Frontal cortex (tissue), 3 donors: ENCODE measurements at regions not wholly inside any gene's neighbourhood (a gene's known extent, or its start where the extent isn't known, plus 50 kb on each side); places are given as distances from the start of the nearest gene placed in this dataset.

ENCODE experiments used
- DNase-seq, 2 donors: peaks; one replicate each; pipeline ENCODE4 v3.0.0; 2012; ENCODE audit warnings: low spot score in 2 of 2
- FAIRE-seq: peaks from 2 replicates; lab custom pipeline; 2012; peaks lifted over from hg19 to GRCh38; lab: Jason Lieb, UNC
- donor health status: control.
- donor health status: control.
- donor health status: control.

DNA sequence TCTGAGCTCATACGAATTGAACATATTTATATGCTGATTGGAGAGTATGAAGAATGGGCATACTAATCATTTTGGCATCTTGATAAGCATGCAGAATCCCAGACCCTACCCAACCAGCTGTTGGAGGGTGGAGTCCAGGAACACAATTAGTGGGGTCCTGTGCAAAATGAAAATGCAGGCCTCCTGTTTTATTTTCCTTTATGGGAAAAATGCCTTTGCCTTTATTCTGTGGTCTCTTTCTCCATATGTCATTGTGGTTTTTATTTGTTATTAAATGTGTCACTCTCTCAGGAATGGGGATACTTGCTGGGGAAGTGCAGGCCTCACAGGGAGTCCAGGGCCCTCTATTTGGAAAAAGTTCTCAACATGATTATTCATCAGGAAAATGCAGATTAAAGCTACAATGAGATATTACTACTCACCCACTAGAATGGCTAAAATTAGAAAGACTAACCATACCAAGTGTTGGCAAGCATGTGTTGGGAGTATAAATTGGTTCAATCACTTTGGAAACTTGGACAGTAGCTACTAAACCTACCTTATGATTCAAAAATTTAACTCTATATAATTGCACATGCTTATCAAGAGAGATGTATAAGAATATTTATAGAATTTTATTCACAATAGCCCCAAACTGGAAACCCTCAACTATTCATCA, 185.1 kb upstream of the FOXN2 start:
- DNase-seq (no peak), FAIRE-seq (no peak)

DNA sequence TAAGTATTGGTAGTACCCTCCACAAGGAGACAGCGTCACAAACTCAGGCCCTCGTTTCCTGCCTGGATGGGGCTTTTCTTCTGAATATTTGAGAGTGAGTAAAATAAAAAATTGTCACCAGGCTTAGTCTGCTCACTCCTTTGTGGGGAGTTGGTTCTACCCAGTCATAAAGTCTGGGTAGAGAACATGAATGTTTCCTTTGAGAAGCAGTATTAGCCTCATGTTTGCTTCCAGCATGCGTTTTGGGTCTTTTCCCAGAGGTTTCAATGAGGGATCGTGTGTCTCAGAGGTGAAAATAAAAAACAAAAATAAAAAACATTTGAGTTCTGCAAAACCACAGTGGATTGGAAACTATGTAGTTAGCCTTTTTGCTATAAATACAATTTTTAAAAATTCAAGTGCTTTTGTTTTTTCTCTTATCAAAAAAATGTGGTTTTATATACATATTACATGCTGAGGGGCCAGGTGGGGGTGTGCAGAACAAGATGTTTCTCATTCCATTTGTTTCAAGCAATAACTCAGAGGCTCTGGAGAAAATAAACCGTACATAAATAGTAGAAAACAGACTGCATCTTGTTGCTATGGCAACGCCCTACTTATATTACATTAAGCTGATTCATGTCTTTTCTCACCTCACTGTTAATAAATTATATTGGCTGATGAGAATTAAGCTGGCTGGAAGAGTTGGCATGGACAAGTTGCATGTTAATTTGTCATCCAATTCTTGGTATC, 182.8 kb upstream of the FOXN2 start:
- FAIRE-seq (no peak), DNase-seq (no peak)

DNA sequence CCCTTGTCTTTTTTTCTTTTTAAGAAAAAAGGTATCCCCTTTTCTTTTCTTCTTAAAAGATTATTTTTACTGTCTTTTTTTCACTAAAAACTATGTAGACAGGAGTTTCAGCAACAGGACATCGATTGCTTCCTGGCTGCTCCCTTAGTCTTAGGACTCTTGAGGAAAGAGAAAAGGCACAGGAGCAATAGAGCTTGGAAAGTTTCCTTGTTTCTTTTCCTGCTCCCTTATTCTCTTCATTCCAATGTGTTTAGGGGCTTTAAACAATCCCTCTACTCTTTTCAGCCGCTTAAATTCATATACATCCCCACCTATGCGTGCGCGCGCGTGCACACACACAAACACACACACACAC, 182.2 kb upstream of the FOXN2 start:
- FAIRE-seq (no peak), DNase-seq (no peak)

DNA sequence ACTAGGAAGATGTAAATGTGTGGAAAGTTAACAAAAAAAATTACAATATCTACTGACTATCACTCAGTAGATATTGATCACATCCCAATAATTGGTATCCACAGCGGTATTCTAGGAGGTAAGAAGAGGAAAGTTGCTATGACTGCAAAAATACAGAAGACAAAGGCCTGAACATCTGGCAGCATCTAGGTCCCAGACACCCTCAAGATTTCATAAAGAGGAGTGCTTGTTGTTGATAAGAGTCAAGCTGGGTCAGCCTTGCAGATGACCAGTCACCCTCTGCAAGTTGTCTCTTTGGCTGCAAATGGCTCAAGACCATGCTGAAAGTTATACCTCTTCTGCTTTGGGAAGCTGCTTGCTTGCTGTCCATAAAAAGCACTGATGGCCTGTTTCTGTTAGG, 179.8 kb upstream of the FOXN2 start:
- no peak for FAIRE-seq
- DNase-seq = no peak

DNA sequence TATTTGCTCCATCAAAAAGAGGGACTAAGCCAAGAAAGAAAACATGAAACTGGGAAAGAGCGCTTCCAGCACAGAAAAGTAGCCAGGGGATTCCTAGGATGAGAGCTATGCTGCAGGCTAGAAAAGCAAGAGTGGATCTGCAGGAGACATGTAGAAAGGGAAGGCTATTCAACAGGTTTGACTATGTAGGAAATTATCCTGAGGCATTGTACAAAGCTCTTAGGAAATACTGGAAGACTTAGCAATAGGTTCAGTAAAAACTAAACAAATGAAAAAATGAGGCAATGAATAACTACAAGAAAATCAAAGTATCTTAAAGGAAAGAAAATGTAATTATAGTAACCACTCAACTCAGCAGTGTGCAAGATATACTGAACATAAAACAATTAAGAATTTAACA, 178.7 kb upstream of the FOXN2 start:
- FAIRE-seq (no peak), DNase-seq (no peak)

DNA sequence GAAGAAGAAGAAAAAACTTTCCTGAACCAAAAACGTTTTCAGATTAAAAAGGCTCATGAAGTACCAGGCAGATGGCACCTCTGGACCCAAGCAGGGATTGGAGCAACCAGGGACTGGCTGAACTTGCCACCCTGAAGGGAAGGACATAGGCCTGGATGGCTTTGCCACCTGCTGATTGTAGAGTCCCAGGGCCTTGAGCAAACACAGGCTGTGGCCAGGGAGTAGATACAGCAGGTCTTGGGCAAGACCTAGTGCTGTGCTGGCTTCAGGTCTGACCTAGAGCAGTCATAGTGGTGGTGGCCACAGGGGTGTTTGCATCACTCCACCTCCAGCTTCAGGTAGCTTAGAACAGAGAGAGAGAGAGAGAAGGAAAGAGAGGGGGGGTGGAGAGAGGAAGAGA, 176.7 kb upstream of the FOXN2 start:
- DNase-seq = no peak
- no peak for FAIRE-seq

DNA sequence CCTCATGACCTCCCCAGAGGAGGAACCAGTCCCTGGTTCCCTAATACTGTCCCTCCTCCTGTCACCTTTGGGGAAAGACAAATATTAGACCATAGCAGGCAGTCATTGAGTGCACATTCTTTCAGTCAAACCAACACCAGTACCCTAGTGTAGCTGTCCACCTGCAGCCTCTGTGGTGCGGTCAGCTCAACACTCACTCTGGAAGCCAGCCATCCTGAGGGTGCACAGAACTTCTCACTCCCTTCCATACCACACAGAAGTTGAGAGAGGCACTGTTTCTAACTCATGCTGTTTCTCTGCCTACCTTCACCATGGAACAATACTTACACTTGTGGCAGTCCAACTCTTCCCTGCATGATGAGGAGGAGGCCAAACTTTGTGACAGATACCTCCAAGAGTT, 175.6 kb upstream of the FOXN2 start:
- DNase-seq (no peak), FAIRE-seq (no peak)

DNA sequence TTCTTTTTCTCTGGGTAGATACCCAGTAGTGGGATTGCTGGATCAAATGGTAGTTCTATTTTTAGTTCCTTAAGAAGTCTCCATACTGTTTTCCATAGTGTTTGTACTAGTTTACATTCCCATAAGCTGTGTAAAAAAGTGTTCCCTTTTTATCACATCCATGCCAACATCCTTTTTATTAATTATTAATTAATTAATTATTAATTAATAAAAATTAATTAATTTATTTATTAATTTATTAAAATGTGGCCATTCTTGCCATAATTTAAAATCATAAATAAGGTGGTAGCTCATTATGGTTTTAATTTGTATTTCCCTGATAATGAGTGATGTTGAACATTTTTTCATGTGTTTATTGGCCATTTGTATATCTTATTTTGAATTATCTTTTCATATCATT, 173.9 kb upstream of the FOXN2 start:
- FAIRE-seq (no peak), DNase-seq (no peak)

DNA sequence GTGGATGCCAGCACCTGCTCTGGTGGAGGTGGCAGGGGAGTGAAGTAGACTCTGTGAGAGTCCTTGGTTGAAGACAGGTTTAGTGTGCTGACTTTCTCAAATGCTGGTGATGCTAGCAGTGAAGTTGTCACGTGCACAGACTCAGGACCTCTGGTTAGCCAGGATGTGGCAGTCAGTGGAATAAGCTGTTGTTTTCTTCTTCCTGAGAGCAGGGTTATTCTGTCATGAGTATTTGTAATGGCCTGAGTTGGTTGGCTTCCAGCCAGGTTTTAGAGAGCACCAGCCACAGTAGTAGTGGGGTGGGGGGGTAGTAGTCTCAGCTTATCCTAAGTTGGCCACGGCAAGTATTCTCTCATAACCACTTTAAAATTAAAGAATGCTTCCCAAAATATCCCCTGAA, 169.7 kb upstream of the FOXN2 start:
- FAIRE-seq (no peak), DNase-seq (no peak)

DNA sequence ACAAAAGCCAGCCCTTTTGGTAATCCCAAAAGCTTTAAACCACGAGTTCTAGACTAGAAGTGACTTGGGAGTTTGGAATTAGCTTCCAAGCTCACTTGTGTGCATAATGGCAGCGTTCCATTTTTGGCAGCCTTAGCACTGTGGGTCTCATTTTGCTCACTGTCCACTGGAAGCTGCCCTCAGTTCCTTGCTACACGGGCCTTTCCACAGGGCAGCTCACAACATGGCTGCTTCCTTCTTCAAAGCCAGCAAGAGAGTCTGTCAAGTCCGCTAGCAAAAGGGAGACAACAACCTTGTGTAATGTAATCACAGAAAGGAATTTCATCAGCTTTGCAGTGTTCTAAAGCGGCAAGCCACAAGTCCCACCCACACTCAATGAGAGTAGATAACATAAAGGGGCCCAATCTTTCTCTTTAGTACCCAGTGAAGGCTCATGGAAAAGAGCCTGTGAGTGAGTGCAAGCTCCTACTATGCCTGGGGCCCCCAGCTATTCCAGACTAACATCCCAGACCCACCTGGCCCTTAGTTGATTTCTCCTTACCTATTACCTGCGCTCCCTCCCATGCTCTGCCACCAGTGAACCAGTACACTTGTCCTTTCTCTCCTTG, 168.5 kb upstream of the FOXN2 start:
- FAIRE-seq = no peak
- no peak for DNase-seq

DNA sequence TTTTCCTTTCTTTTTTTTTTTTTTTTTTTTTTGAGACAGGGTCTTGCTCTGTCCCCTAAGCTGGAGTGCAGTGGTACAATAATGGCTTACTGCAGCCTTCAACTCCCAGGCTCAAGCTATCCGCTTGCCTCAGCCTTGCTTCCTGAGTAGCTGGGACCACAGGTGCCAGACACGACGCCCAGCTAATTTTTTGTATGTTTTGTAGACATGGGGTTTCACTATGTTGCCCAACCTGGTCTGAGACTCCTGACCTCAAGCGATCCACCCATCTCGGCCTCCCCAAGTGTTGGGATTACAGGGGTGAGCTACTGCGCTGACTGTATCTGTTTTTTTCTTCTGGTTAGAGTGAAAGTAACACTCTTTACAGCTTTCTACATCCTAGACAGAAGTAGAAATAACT, 167.9 kb upstream of the FOXN2 start:
- no peak for DNase-seq
- no peak for FAIRE-seq

DNA sequence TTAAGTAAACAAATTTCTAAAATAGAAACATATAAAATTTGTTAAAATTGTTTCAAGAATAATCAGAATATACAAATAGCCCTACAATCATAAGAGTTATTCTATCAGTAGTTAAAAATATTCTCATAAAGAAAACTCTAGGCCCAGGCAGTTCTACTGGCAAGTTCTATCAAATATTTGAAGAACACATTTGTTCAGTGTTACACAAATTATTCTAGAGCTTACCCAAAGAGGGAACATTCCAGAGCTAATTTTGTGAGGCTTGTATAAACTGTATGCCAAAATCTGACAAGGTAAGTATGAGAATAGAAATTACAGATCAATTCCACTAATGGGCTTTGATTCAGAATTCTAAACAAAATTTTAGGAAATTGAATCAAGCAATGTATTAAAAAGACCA, 166.8 kb upstream of the FOXN2 start:
- FAIRE-seq (no peak), DNase-seq (no peak)

DNA sequence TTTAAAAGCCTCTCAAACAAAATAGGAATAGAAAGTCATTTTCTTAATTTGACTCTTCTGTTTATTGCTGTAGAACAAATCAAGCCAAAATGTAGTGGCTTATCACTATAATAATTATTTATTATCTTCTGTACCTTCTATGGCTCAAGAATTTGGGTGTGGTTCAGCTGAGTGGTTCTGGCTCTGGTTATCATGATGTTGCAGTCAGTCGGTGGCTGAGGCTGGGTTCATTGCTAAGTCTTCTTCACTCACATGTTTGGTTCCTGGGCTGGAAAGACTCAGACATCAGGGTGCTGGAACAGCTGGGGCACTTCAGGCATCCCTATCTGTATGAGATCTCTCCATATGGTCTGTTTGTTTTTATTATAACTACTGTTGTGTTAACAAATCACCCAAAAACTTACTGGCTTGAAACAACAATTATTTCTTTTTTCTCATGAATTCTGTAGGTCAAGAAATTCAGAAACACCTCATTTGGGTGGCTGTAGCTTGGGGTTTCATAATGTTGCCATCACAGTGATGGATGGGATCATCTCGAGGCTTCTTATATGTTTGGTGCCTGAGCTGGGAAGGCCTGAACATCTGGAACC, 165.5 kb upstream of the FOXN2 start:
- DNase-seq = no peak
- no peak for FAIRE-seq

DNA sequence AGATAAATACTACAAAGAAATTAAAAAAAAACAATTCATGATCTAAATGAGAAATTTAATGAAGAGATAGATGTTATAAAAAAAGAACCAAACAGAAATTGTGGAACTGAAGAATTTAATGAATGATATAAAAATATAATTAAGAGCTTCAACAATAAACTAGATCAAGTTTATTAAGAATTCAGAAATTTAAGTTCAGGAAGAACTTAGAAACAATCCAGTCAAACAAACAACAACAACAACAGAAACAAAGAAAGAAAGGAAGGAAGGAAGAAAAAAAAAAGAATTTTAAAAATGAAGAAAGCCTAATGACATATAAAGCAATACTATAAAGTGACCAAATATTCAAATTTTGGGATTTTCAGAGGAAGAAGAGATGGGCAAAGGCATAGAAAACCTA, 157.3 kb upstream of the FOXN2 start:
- peak; percentile 55 for FAIRE-seq
- DNase-seq = no peak

DNA sequence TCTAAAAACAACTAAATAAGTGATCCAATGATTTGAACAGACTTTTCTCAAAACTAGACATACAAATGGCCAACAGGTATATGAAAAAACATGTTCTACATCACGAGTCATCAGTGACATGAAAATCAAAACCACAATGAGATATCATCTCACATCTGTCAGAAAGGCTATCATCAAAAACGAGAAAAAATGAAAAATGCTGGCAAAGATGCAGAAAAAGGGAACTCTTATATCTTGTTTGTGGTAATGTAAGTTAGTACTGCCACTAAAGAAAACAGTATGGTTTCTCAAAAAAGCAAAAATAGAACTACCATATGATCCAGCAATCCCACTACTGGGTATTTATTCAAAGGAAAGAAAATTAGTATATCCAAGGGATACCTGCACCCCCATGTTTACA, 152.9 kb upstream of the FOXN2 start:
- DNase-seq = no peak
- no peak for FAIRE-seq

DNA sequence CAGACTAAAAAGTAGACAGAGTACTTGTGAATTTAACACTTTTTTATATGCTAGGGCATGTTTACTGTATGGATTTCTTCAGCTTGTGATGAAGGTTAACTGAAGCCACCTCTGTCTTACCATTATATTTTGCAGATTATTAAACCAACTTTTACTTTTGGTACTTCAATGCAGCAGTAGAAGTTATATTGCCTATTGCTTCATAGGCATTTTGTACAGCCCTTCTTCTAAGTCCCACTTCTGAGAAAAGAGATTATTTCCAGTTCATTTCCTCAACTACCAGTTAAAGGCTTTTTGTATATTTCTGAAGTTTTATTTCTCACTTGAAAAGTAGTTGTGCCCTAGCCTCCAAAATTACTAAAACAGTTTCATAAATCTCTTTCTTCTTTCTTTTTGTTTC, 151.7 kb upstream of the FOXN2 start:
- DNase-seq (no peak), FAIRE-seq (no peak)

DNA sequence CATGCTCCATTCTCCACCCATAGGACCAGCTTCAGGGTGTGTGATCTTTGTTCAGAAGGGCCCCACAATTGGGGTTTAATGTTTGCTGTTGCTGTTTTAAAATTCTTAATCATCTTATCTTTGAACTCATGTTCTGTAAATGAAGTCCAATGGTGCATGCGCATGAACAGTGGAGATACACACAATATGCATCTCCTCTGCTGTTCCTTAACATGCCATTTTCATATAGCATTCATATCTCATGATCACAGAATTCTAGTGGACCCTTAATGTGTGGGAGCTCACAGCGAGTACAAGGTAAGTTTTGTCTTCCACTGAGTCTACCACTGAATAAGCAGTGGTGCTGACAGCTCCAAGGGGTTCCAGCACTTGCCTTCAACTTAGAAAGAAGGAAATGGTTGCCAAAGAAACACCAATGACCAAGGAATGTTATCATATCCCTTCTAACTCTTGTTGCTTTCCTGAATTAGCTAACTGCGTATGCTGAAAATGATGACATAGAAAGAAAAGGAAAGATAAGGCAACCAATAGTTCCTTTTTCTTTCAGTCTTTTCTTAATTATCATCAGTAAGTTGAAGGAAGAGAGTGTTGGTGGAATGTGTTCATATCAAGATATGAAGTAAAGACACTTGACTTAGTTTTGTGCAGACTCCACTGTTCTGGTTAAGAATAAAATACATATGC, 149.3 kb upstream of the FOXN2 start:
- no peak for DNase-seq
- FAIRE-seq = no peak

DNA sequence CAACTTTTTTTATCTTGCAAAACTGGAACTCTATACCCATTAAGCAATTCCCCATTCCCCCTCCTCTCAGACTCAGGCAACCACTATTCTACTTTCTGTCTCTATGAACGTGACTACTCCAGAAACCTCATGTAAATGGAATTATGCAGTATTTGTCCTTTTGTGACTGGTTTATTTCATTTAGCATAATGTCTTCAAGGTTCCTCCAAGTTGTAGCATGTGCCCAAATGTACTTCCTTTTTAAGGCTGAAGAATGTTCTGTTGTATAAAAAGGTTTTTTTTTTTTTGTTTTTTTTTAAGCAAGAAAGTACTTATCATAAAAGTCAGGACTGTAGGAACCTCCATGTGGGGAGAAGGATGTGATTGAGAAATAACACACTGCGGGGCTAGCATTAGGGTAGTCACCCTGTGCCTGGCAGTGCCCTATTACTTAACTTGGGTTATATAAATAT, 145.3 kb upstream of the FOXN2 start:
- no peak for FAIRE-seq

DNA sequence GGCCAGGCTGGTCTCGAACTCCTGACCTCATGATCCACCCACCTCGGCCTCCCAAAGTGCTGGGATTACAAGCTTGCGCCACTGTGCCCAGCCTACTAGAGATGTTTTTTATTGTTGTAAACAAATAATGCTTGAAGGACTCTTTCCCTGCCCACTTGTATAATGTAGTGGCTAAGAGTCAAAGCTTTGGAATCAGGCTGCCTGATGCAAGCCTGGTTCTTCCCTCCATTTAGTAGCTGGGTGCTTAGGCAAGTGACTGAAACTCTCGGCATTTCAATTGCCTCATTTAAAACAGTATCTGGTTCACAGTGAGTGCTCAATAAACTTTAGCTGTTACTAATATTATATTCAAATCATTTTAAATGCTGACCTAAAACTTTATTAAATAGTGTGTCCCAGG, 144.2 kb upstream of the FOXN2 start:
- no peak for FAIRE-seq

More for the DNA sequence above, 145.3 kb upstream of the FOXN2 start:
- no peak for DNase-seq

DNA sequence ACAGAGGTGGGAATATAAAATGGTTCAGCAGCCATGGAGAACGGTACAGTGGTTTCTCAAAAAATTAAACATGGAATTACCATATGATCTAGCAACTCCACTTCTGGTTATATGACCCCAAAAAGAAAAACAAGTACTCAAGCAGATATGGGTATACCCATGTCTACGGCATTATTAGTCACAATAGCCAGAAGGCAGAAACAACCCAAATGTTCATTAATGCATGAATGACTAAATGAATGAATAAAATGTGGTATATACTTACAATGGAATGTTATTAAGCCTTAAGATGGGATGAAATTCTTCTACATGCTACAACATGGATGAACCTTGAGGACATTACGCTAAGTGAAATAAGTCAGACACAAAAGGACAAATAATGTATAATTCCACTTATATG, 141.3 kb upstream of the FOXN2 start:
- FAIRE-seq = no peak
- no peak for DNase-seq

More for the DNA sequence above, 144.2 kb upstream of the FOXN2 start:
- no peak for DNase-seq

DNA sequence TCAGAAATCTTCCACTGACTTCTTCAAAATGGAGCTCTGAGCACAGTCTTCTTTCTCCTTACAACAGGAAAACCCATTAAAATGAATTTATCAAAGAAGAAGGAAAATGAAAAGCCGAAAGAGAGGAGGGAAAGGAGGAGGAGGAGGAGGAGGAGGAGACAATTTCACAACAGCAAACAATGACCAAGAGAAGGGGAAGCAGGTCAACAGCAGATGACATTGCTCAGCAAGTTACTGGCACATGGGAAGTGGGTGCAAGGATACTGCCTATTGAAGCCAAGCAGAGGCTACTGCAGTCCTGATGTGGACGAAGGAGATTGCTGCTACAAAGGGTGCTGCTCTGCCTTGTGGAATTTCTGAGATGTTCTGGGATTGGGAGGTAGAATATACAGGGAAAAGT, 140.0 kb upstream of the FOXN2 start:
- FAIRE-seq (no peak), DNase-seq (no peak)
